Mesendoderm (in vitro differentiated cells): ENCODE measurements at regions not wholly inside any gene's neighbourhood (a gene's known extent, or its start where the extent isn't known, plus 50 kb on each side); places are given as distances from the start of the nearest gene placed in this dataset.
"Not testable (repeated sequence)": the region's sequence is repeated elsewhere in the genome, so short reads cannot be mapped to it uniquely, and the experiment has no call there.

ENCODE experiments used
- DNase-seq: peaks from one replicate; pipeline ENCODE4 v3.0.0; 2013
- H2AK5ac ChIP-seq: 2 replicates; pipeline ENCODE4 v1.6.1; 2013; ENCODE audit warnings: low read length, inconsistent platforms
- H2BK120ac ChIP-seq: 2 replicates; pipeline ENCODE4 v1.6.1; 2013; ENCODE audit warnings: low read depth, mild to moderate bottlenecking, low read length, moderate library complexity, mixed read lengths
- H2BK15ac ChIP-seq: replicated peaks from 2 replicates; pipeline ENCODE4 v1.6.1; 2013; ENCODE audit warnings: low read depth, mild to moderate bottlenecking, moderate library complexity
- H2BK5ac ChIP-seq: 2 replicates; pipeline ENCODE4 v1.6.1; 2013; ENCODE audit warnings: low read length, inconsistent platforms
- H3K18ac ChIP-seq: 2 replicates; pipeline ENCODE4 v1.6.1; 2013; ENCODE audit warnings: mild to moderate bottlenecking, low read length, mixed read lengths
- H3K23ac ChIP-seq: one replicate; pipeline ENCODE4 v1.6.1; 2013; ENCODE audit warnings: low read length
- H3K27ac ChIP-seq: 2 replicates; pipeline ENCODE4 v1.5.1; 2013; ENCODE audit warnings: low read depth, mild to moderate bottlenecking, inconsistent platforms, low read length, moderate library complexity
- H3K27me3 ChIP-seq: 2 replicates; pipeline ENCODE4 v1.6.1; 2013; ENCODE audit warnings: low read length, control low read depth, mild to moderate bottlenecking, inconsistent platforms; ENCODE audit not compliant: insufficient read depth, poor library complexity
- H3K36me3 ChIP-seq: 2 replicates; pipeline ENCODE4 v1.6.1; 2013; ENCODE audit warnings: low read length, inconsistent platforms; ENCODE audit not compliant: control insufficient read depth, insufficient read depth
- H3K4ac ChIP-seq: one replicate; pipeline ENCODE4 v1.6.1; 2013; ENCODE audit warnings: low read depth, mild to moderate bottlenecking, low read length, moderate library complexity
- H3K4me1 ChIP-seq: 2 replicates; pipeline ENCODE4 v1.6.1; 2013; ENCODE audit warnings: low read depth, low read length, inconsistent platforms; ENCODE audit not compliant: control insufficient read depth
- H3K4me2 ChIP-seq: 2 replicates; pipeline ENCODE4 v1.6.1; 2013; ENCODE audit warnings: low read length
- H3K4me3 ChIP-seq: 2 replicates; pipeline ENCODE4 v1.5.1; 2013; ENCODE audit warnings: mild to moderate bottlenecking, low read length
- H3K56ac ChIP-seq: one replicate; pipeline ENCODE4 v1.6.1; 2013; ENCODE audit warnings: low read length
- H3K79me1 ChIP-seq: 2 replicates; pipeline ENCODE4 v1.6.1; 2013; ENCODE audit warnings: low read length, inconsistent platforms
- H3K79me2 ChIP-seq: 2 replicates; pipeline ENCODE4 v1.6.1; 2013; ENCODE audit warnings: mild to moderate bottlenecking, low read length; ENCODE audit not compliant: control insufficient read depth, insufficient read depth
- H3K9ac ChIP-seq: 2 replicates; pipeline ENCODE4 v1.6.1; 2013; ENCODE audit warnings: low read length, inconsistent platforms
- H4K5ac ChIP-seq: one replicate; pipeline ENCODE4 v1.6.1; 2013; ENCODE audit warnings: low read length
- H4K8ac ChIP-seq: one replicate; pipeline ENCODE4 v1.6.1; 2013; ENCODE audit warnings: low read depth, mild to moderate bottlenecking, control low read depth, low read length, moderate library complexity
- WGBS: extraction: QIAGEN DNeasy Blood & Tissue Kit; methylation state at CpG from one replicate; pipeline ENCODE4 v1.1.7; 2013; ENCODE audit warnings: low lambda C conversion rate, missing lambda C conversion rate; ENCODE audit not compliant: insufficient coverage; ENCODE audit errors: extremely low coverage; 5-methylcytosine and 5-hydroxymethylcytosine counted together

DNA sequence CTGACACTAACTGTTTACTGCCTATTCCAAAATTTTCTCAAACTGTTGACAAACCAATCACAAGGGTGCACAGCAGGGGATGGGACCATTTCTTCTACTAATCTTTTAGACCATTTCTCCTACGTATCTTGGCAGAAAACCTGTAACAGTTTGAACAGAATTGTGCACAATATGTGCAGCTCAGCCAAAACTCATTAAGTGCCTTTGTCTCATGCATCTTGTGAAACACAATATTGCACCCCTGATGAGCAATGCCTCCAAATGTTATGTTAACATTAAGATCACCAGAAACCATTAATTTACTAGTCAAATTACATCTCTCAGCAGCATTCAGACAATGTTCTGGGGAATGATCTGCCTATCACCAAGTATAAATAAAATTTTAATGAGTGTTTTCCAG, 247.5 kb downstream of the NRIP1 start:
- no peak overlapping the region for H2BK5ac ChIP-seq
- no peak overlapping the region for H3K23ac ChIP-seq
- no CpG with 5 or more reads among the region's 1 CpG for WGBS
- no peak overlapping the region for H2BK15ac ChIP-seq
- H4K8ac ChIP-seq: no peak overlapping the region
- H3K27ac ChIP-seq: no peak overlapping the region
- H2AK5ac ChIP-seq: no peak overlapping the region
- no peak overlapping the region for H2BK120ac ChIP-seq
- no peak overlapping the region for H4K5ac ChIP-seq
- no peaks in the 10 kb centered on the region for H3K79me1 ChIP-seq
- no peak for DNase-seq
- no peaks in the 10 kb centered on the region for H3K4me1 ChIP-seq
- H3K36me3 ChIP-seq: no peaks in the 10 kb centered on the region
- no peak overlapping the region for H3K4me2 ChIP-seq
- H3K79me2 ChIP-seq: no peaks in the 10 kb centered on the region
- H3K4me3 ChIP-seq: no peak overlapping the region
- H3K9ac ChIP-seq: no peak overlapping the region
- H3K18ac ChIP-seq: no peak overlapping the region
- no peak overlapping the region for H3K56ac ChIP-seq
- H3K27me3 ChIP-seq: no peaks in the 10 kb centered on the region
- no peak overlapping the region for H3K4ac ChIP-seq

GRCh38 chr21:14814991-14815390, 249.8 kb downstream of the NRIP1 start:
- no peak for DNase-seq
- WGBS: no CpG with 5 or more reads among the region's 3 CpGs
- Histone ChIP-seq H3K79me1 (no peaks in the 10 kb centered on the region), H3K56ac (no peak overlapping the region), H3K9ac (no peak overlapping the region), H3K4me1 (no peaks in the 10 kb centered on the region), H3K27ac (no peak overlapping the region), H3K4me2 (no peak overlapping the region), H3K23ac (no peak overlapping the region), H3K4me3 (no peak overlapping the region), H3K4ac (no peak overlapping the region), H3K27me3 (no peaks in the 10 kb centered on the region), H2BK15ac (no peak overlapping the region), H2BK5ac (no peak overlapping the region), H2BK120ac (no peak overlapping the region), H4K8ac (no peak overlapping the region), H4K5ac (no peak overlapping the region), H3K18ac (no peak overlapping the region), H3K36me3 (no peaks in the 10 kb centered on the region), H3K79me2 (no peaks in the 10 kb centered on the region), H2AK5ac (no peak overlapping the region)

DNA sequence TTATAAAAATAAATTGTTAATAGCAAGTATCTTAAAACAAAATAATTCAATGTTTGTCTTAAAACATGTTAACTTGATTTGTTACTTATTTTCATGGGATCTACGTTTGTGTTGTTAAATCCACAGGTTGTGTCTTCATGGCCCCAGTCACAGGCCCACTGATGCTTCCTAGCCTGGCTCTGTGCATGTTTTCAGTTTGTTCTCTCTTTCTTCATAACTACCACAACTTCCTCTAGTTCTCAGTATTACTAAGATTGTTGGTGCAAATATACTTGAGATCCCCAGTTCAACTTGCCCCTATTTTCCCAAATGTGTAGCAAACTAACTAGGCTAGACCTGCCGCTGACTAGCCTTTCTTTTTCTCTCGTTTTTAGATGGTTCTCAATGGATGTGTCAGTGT, 250.5 kb downstream of the NRIP1 start:
- WGBS: no CpG with 5 or more reads among the region's 3 CpGs
- Histone ChIP-seq H2BK15ac (no peak overlapping the region), H2BK5ac (no peak overlapping the region), H2BK120ac (no peak overlapping the region), H3K4me3 (no peak overlapping the region), H4K5ac (no peak overlapping the region), H3K18ac (no peak overlapping the region), H3K4me1 (no peaks in the 10 kb centered on the region), H3K27ac (no peak overlapping the region), H3K79me2 (no peaks in the 10 kb centered on the region), H4K8ac (no peak overlapping the region), H3K27me3 (no peaks in the 10 kb centered on the region), H3K23ac (no peak overlapping the region), H3K36me3 (no peaks in the 10 kb centered on the region), H3K56ac (no peak overlapping the region), H3K79me1 (no peaks in the 10 kb centered on the region), H3K9ac (no peak overlapping the region), H3K4me2 (no peak overlapping the region), H2AK5ac (no peak overlapping the region), H3K4ac (no peak overlapping the region)
- no peak for DNase-seq

DNA sequence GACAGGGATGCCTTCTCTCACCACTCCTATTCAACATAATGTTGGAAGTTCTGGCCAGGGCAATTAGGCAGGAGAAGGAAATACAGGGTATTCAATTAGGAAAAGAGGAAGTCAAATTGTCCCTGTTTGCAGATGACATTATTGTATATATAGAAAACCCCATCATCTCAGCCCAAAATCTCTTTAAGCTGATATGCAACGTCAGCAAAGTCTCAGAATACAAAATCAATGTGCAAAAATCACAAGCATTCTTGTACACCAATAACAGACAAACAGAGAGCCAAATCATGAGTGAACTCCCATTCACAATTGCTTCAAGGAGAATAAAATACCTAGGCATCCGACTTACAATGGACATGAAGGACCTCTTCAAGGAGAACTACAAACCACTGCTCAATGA, 258.1 kb upstream of the SAMSN1 start:
- not testable (repeated sequence) for H3K23ac ChIP-seq, H4K8ac ChIP-seq, H3K79me1 ChIP-seq, H3K9ac ChIP-seq, H3K27ac ChIP-seq, H3K36me3 ChIP-seq, H4K5ac ChIP-seq, H3K18ac ChIP-seq, H2AK5ac ChIP-seq, H3K4ac ChIP-seq, H3K4me3 ChIP-seq, H3K27me3 ChIP-seq, H3K56ac ChIP-seq, H3K4me2 ChIP-seq, H2BK5ac ChIP-seq, DNase-seq, H2BK15ac ChIP-seq, H2BK120ac ChIP-seq, H3K79me2 ChIP-seq, H3K4me1 ChIP-seq
- no CpG with 5 or more reads among the region's 2 CpGs for WGBS

GRCh38 chr21:14797543-14797942, 251.4 kb upstream of the SAMSN1 start:
- no peaks in the 10 kb centered on the region for H3K79me1 ChIP-seq
- no peak overlapping the region for H3K4me3 ChIP-seq
- H3K36me3 ChIP-seq: no peaks in the 10 kb centered on the region
- no peak overlapping the region for H2BK15ac ChIP-seq
- H3K9ac ChIP-seq: no peak overlapping the region
- no peak overlapping the region for H4K8ac ChIP-seq
- no peaks in the 10 kb centered on the region for H3K27me3 ChIP-seq
- no peak overlapping the region for H3K4me2 ChIP-seq
- H3K23ac ChIP-seq: no peak overlapping the region
- no peak overlapping the region for H3K18ac ChIP-seq
- H2BK5ac ChIP-seq: no peak overlapping the region
- no peaks in the 10 kb centered on the region for H3K79me2 ChIP-seq
- no peak overlapping the region for H3K56ac ChIP-seq
- DNase-seq: no peak
- H3K27ac ChIP-seq: no peak overlapping the region
- no peaks in the 10 kb centered on the region for H3K4me1 ChIP-seq
- H2AK5ac ChIP-seq: no peak overlapping the region
- H2BK120ac ChIP-seq: no peak overlapping the region
- H3K4ac ChIP-seq: no peak overlapping the region
- no peak overlapping the region for H4K5ac ChIP-seq

- no peak overlapping the region for H3K4ac ChIP-seq
- no peak overlapping the region for H3K4me3 ChIP-seq
- H3K27ac ChIP-seq: no peak overlapping the region
- no peak overlapping the region for H4K8ac ChIP-seq
- H2AK5ac ChIP-seq: no peak overlapping the region
- no peaks in the 10 kb centered on the region for H3K4me1 ChIP-seq
- no peak overlapping the region for H2BK15ac ChIP-seq
- no peak overlapping the region for H3K18ac ChIP-seq
- no peak overlapping the region for H4K5ac ChIP-seq
- no peak overlapping the region for H2BK120ac ChIP-seq
- no peak for DNase-seq
- no peaks in the 10 kb centered on the region for H3K36me3 ChIP-seq
- no peak overlapping the region for H3K4me2 ChIP-seq
- no peaks in the 10 kb centered on the region for H3K79me1 ChIP-seq
- H3K79me2 ChIP-seq: no peaks in the 10 kb centered on the region
- H3K56ac ChIP-seq: no peak overlapping the region
- H3K27me3 ChIP-seq: no peaks in the 10 kb centered on the region
- no peak overlapping the region for H2BK5ac ChIP-seq
- H3K9ac ChIP-seq: no peak overlapping the region
- H3K23ac ChIP-seq: no peak overlapping the region
Observed at GRCh38 chr21:14787312-14787711, 241.2 kb upstream of the SAMSN1 start.
